ENCODE measurements at regions not wholly inside any gene's neighbourhood (a gene's known extent, or its start where the extent isn't known, plus 50 kb on each side); places are given as distances from the start of the nearest gene placed in this dataset.
A peak's percentile ranks its signal among the peaks of the same experiment; 100 is the strongest.

GRCh38 chr13:84902243-84902642 lies 897.0 kb downstream of the SLITRK6 start:
- no peak for DNase-seq (ENCODE audit: low spot score)
- FAIRE-seq: no peak

DNA sequence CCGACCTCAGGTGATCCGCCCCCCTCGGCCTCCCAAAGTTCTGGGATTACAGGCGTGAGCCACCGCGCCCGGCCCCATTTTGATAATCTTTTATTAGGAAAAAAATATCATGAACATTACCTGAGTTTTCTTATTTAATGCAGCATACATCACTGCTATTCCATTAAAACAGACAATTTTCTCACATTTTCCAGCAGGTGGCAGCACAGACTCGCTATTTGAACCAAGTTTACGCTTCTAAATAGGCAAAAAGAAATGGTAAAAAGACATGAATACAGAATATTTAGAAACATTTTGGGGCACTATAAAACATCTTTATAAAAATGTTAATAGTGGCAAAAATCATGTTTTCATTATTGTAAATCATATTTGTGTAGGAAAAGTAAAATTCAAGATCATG lies 903.1 kb downstream of the SLITRK6 start:
- DNase-seq (ENCODE audit: low spot score) (peak; percentile 4), FAIRE-seq (no peak)

DNA sequence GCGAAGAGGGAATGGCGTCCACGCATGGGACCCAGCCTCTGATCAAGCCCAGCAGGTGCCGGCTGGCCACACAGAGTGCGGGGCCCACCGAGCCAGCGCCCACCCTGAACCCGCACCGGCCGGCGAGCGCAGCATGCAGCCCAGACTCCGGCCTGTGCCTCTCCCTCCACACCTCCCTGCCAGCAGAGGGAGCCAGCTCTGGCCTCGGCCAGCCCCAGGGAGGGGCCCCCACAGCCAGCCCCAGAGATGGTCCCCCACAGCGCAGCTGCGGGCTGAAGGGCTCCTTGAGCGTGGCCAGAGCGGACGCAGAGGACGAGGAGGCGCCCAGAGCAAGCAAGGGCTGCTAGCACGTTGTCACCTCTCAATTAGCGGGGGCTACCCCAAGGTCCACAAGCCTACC lies 904.5 kb downstream of the SLITRK6 start:
- DNase-seq (ENCODE audit: low spot score) (no peak), FAIRE-seq (no peak)

- FAIRE-seq: no peak
- no peak for DNase-seq (ENCODE audit: low spot score)
Observed at GRCh38 chr13:84885868-84886267, 913.4 kb downstream of the SLITRK6 start.

DNA sequence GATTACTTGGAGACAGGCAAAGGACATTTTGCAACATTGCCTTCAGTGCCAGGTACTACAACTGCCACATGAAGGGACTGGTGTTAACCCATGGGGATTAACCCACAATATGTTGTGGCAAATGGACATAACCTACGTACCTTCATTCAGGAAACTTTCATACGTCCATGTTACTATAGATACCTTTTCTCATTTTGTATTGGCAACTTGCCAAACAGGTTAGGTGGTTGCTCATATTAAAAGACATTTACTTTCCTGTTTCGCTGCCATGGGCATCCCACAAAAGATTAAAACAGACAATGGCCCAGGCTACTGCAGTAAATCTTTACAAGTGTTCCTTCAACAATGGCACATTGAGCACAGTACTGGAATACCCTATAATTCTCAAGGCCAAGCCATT lies 925.3 kb downstream of the SLITRK6 start:
- DNase-seq (ENCODE audit: low spot score) (no peak), FAIRE-seq (no peak)

GRCh38 chr13:84870190-84870589 lies 929.0 kb downstream of the SLITRK6 start:
- no peak for DNase-seq (ENCODE audit: low spot score)
- no peak for FAIRE-seq

GRCh38 chr13:84867246-84867645 lies 932.0 kb downstream of the SLITRK6 start:
- no peak for FAIRE-seq
- DNase-seq (ENCODE audit: low spot score): no peak

DNA sequence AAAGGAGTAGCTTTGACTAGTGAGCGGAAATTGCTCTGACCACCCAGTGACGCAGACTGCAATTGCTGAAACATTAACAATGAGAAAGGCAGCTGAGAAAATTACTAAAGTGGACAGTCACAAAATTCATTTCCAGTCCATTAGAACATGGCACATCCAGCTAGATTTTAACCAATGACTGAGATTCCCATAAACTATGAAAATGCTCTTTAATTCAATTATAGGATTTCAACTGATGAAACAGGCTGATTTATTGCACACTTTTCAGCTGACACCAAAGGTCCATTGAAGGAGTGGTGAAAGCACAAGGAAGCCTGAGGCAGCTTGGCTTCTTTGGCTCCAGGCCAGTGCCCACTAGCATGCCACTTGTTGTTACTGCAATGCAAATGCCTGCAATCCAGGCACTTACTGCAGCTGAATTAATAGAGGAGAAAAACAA lies 933.4 kb downstream of the SLITRK6 start:
- no peak for DNase-seq (ENCODE audit: low spot score)
- FAIRE-seq: no peak

- FAIRE-seq: no peak
- no peak for DNase-seq (ENCODE audit: low spot score)
Observed at GRCh38 chr13:84864341-84864740, 934.9 kb downstream of the SLITRK6 start.

- FAIRE-seq (no peak), DNase-seq (ENCODE audit: low spot score) (no peak)
Observed at GRCh38 chr13:84847107-84847506, 952.1 kb downstream of the SLITRK6 start.

GRCh38 chr13:84845907-84846619 lies 953.2 kb downstream of the SLITRK6 start:
- DNase-seq (ENCODE audit: low spot score) (no peak), FAIRE-seq (no peak)

DNA sequence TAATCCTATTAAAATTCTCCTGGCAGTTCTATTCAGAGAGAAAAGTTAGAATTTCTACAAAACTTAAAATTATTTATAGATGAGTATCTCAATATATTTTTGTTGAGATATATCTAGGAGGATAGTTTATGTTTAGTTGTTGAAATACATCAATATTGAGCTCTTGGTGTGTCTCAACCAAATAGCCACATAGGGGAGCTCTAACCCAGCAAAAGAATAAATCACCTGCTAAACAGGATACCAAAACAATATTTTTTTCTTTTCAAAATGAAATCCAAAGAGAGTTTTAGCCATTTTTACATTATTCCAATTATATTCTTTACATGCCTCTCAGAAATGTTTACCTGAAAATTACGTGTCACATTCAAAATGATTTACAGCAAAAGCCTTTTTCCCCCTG lies 954.7 kb downstream of the SLITRK6 start:
- no peak for FAIRE-seq
- DNase-seq (ENCODE audit: low spot score): peak; percentile 2

GRCh38 chr13:84843368-84843767 lies 955.9 kb downstream of the SLITRK6 start:
- no peak for DNase-seq (ENCODE audit: low spot score)
- no peak for FAIRE-seq

- DNase-seq (ENCODE audit: low spot score): no peak
- no peak for FAIRE-seq
Observed at GRCh38 chr13:84834201-84834600, 951.9 kb upstream of the SLITRK1 start.

DNA sequence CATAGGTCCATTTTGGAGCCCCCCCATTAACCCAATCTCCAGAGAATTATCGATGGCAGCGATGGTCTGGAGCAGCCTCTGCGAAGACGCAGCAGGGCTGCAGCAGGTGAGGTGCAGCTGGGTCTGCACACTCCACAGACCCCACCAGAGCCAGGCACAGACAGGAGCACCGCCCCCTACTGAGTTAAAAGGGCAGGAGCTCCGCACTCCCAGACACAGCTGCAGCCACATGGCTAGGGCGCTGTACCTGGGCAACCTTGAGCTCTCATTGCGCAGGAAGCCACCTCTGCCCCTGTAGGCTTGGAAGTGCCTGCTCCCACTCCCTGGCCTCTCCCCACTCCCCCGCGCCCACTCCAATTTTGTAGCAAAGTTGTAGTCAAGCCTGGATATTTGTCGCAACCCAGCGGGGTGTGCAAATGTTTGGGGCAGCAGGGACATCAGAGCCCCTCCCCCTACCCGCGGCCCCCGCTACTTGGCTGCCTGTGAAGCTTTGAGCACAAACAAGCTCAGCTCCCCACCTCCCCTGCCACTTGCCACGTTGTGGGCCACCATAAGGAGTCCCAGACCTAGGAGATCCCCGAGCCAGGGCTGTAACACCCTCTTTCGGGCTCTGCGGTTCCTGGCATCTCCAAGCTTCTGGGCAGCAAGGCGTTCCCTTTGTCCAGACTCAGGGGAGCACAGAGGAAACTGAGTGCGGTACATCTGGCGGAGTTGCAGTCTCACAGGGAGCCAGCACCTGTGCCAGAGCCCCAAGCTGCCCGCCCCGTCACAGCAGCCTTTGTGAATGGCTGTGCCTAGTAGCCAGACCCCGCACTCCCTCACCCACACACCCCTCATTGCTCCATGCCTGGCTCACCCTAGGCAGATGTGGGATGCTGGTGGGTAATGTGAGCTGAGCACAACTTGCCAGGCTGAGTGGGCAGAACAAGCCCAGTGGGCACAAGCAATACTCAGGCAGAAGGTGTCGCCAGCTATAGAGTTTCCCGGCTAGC lies 949.7 kb upstream of the SLITRK1 start:
- FAIRE-seq: no peak
- no peak for DNase-seq (ENCODE audit: low spot score)

GRCh38 chr13:84823528-84823927 lies 941.3 kb upstream of the SLITRK1 start:
- DNase-seq (ENCODE audit: low spot score) (no peak), FAIRE-seq (no peak)

DNA sequence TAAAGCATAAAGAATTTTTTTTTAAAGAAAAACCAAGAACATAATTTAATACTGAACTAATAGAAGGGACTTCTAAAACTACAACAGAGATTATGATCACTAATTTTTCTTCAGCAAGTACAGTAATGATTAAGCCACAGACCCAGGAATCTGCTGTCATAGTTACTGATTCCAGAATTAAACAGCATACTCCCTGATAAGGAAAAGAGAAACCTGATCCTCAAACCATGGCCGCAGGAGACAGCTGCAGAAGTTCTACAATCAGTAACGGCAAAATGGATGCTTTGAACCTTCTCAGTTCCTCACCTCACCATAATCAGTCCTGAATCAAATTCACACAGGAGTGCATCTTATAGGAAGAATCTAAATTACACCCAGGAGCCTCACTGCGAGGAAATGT lies 939.0 kb upstream of the SLITRK1 start:
- FAIRE-seq (no peak), DNase-seq (ENCODE audit: low spot score) (no peak)

GRCh38 chr13:84816567-84817105 lies 934.4 kb upstream of the SLITRK1 start:
- FAIRE-seq: no peak
- no peak for DNase-seq (ENCODE audit: low spot score)

GRCh38 chr13:84812789-84813188 lies 930.5 kb upstream of the SLITRK1 start:
- no peak for DNase-seq (ENCODE audit: low spot score)
- no peak for FAIRE-seq

DNA sequence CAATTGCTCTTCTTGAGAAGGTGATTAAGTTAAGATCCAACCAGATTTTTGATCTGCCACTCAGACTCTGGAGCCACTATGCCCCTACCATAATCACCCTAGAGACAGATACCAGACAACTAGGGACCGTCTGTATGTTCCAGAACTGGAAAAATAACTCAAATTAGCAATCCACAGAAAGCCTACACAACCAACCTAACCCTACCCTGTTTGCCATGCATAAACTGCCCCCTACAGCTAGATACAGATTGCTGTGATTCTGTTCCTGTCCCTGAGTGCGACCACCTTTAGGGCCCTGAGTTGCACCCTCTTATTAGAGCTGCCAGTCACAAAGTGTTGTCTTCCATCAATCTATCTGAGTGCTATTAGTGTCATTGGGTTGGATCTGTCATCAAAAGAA lies 929.8 kb upstream of the SLITRK1 start:
- DNase-seq (ENCODE audit: low spot score) (no peak), FAIRE-seq (no peak)

- FAIRE-seq: no peak
- no peak for DNase-seq (ENCODE audit: low spot score)
Observed at GRCh38 chr13:84810781-84811180, 928.5 kb upstream of the SLITRK1 start.

GRCh38 chr13:84802073-84802472 lies 919.8 kb upstream of the SLITRK1 start:
- FAIRE-seq (no peak), DNase-seq (ENCODE audit: low spot score) (no peak)
